GM18505 (cell line): ENCODE measurements at regions not wholly inside any gene's neighbourhood (a gene's known extent, or its start where the extent isn't known, plus 50 kb on each side); places are given as distances from the start of the nearest gene placed in this dataset.

ENCODE experiments used
- ATAC-seq: cut with Tn5 transposase; IDR thresholded peaks from one replicate; pipeline ENCODE4 v1.9.1; 2021; ENCODE audit not compliant: unreplicated experiment
- POLR2A ChIP-seq: IDR thresholded peaks from 4 replicates; pipeline ENCODE4 v1.6.1; 2011; ENCODE audit warnings: borderline replicate concordance; ENCODE audit not compliant: insufficient read depth, insufficient read length; ENCODE audit errors: extremely low read depth

GRCh38 chr4:66252291-66252690 lies 582.0 kb upstream of the EPHA5 start:
- ATAC-seq = no peak
- TF ChIP-seq POLR2A = no peak

DNA sequence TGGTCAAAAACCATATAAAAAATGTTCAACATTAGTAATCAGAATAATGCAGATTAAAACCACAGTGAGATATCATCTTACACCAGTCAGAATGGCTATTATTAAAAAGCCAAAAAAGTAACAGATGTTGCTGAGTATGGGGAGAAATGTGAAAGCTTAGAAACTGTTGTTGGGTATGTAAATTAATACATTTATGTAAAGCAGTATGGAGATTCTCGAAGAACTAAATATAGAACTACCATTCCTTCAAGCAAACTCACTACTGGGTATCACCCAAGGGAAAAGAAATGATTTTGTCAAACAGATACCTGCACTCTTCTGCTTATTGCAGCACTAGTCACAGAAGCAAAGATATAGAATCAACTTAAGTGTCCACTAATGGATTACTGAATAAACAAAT lies 576.4 kb upstream of the EPHA5 start:
- ATAC-seq = no peak
- no peak for TF ChIP-seq POLR2A

DNA sequence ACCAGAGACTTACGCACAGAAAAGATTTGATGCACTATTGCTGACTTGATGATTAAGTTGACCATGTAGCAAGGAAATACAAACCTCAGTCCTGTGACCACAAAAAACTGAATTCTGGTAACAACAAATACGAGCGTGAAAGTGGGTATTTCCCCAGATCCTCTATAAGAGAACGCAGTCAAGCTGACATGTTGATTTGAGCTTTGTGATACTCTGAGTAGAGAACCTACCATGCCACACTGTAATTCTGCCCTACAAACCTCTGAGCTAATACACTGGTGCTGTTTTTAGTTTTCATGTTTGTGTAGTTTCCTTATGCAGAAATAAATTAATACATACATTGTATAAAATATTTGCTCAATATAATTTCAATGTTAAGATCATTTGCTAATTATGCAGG lies 565.6 kb upstream of the EPHA5 start:
- ATAC-seq = no peak
- TF ChIP-seq POLR2A = no peak

DNA sequence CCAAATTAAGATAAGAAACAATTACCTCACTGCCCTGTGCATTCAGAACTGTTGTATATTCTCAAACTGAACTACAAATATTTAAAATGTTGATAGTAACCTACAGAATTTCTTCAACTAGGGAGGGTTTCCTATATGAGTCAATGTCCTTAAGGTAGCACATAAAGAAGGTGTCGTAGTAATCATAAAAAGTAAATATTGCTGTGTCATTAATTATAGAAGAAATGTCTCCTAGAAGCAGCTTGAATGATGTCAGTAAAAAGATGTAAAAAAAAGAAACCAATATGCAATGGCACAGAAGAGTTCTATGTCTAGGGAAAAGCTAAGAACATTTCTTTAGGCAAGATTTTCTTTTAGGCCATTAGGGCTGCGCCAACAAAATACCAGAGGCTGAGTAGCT lies 559.6 kb upstream of the EPHA5 start:
- no peak for TF ChIP-seq POLR2A
- ATAC-seq = no peak

DNA sequence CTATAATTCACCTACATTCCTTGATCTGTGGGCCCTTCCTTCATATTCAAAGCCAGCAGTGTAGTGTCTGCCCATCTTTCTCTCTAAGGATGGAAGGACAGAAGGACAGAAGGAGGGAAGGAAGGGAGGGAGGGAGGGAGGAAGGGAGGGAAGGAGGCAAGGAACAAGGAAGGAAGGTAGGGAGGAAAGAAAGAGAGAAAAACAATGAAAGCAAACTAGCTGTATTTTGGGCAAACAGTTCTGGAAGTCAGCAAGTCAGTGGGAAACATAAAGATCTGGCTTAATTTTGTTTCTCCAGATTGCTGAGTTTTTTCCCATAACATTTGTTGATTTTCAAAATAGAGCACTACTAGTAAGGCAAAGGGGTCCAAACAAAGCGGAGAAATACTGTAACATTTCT lies 555.2 kb upstream of the EPHA5 start:
- TF ChIP-seq POLR2A = no peak
- no peak for ATAC-seq

- ATAC-seq = no peak
- no peak for TF ChIP-seq POLR2A
These were observed 552.9 kb upstream of the EPHA5 start for GRCh38 chr4:66223068-66223703.

- TF ChIP-seq POLR2A = no peak
- no peak for ATAC-seq
These were observed 549.1 kb upstream of the EPHA5 start for GRCh38 chr4:66219401-66219800.

- ATAC-seq = no peak
- no peak for TF ChIP-seq POLR2A
These were observed 546.0 kb upstream of the EPHA5 start for GRCh38 chr4:66216252-66216651.

DNA sequence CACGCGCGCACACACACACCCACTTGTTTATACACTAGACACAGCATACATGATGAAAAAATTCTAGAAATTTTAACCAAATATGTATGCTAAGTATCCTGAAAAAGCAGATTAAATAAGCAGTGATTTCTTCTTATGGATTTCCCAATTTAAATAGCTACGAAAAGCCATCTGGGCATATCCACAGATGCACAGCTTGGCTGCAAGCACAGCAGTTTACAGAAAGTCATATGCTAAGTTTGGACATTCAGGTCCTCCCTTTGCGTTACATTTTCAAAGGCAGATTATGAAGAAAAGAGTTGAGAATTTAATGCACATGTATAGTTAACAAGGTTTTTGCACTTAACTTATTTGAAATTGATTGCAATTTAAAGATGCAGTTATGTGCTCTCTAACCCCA lies 542.2 kb upstream of the EPHA5 start:
- no peak for ATAC-seq

DNA sequence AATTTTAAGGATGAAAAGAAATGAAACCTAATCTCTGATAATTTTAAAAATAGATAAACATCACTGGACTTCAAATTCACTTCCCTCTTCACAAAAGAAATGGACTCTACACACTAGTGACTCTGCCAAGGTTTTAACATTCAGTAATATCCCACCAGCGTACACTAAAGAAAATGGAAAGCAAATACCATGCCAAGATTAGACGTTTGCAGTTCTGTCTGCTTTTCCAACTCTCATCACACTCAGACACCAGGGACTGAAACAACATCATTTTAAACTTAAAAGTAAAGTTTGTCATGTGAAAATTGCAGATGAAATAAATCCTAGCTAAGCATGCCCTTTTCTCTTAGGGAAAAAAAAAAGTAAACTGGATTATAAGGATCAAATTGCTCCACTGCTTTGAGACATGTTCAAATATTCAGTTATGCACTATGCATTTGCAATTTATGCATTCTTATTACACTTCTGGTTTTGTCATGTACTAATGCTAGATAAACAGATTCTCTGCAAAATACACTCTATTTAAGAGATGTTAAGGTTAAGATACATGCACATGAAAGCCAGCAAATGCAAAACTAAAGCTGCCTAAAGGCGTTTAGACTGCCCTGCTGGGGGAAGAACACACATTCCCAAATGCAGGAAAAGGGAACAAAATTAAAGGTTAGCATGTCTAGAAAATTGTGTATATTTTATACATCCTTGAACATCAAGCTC lies 534.4 kb upstream of the EPHA5 start:
- ATAC-seq = no peak
- no peak for TF ChIP-seq POLR2A

More for the DNA sequence above, 542.2 kb upstream of the EPHA5 start:
- TF ChIP-seq POLR2A = no peak

GRCh38 chr4:66202870-66203269 lies 532.6 kb upstream of the EPHA5 start:
- ATAC-seq = no peak
- no peak for TF ChIP-seq POLR2A

DNA sequence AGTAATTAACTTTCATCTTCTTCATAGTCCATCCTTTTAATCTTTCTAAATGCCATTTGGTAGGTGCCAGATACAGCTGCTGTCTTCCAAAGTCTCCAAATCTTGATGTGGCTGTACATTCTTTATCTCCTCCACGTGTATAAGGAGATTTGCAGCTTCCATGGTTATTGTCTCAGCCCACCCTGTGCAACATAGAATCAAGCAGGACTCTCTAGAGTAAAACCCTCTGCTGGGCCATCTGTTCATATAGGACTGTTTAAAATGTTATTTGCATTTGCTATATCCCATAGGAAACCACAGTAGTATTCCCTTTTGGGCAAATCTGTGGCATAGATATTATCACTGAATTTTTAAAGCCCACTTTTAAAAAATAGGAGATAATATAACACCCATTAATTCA lies 527.2 kb upstream of the EPHA5 start:
- ATAC-seq = no peak
- TF ChIP-seq POLR2A = no peak

DNA sequence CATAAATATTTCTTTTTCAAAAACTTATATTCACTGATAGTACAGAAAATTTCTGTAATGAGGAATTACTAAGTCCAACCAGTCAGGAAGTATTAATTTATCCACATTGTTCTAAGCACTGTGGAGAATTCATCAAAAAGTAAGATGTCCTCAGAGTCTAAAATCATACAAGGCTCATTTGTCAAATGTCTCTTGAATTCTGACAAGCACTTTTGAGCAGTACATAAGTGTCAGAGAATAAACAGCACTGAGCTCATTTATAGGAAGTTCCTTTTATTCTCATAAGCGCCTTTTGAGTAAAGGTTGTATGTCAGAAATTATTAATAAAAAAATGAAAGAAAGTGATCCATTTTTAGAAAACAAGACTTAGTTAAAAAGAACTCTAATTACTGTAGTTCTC lies 523.2 kb upstream of the EPHA5 start:
- no peak for TF ChIP-seq POLR2A
- no peak for ATAC-seq

GRCh38 chr4:66187175-66187720 lies 517.0 kb upstream of the EPHA5 start:
- ATAC-seq = no peak
- TF ChIP-seq POLR2A = no peak
